HG02642 (cell line): ENCODE measurements at regions not wholly inside any gene's neighbourhood (a gene's known extent, or its start where the extent isn't known, plus 50 kb on each side); places are given as distances from the start of the nearest gene placed in this dataset.
"Not testable (repeated sequence)": the region's sequence is repeated elsewhere in the genome, so short reads cannot be mapped to it uniquely, and the experiment has no call there.

Experiments
- ATAC-seq: cut with Tn5 transposase; IDR thresholded peaks from one replicate; pipeline ENCODE4 v1.9.1; 2021; ENCODE audit warnings: mild to moderate bottlenecking; ENCODE audit not compliant: unreplicated experiment, poor library complexity

- not testable (repeated sequence) for ATAC-seq
These were observed 574.1 kb downstream of the HTR1A start for GRCh38 chr5:63388188-63388587.

GRCh38 chr5:63375851-63376250 lies 586.4 kb downstream of the HTR1A start:
- ATAC-seq: no peak

- ATAC-seq: no peak
These were observed 588.2 kb downstream of the HTR1A start for GRCh38 chr5:63374085-63374484.

- no peak for ATAC-seq
These were observed 611.1 kb downstream of the HTR1A start for GRCh38 chr5:63351164-63351563.

- ATAC-seq: no peak
These were observed 615.8 kb downstream of the HTR1A start for GRCh38 chr5:63346451-63346850.

- no peak for ATAC-seq
These were observed 620.8 kb downstream of the HTR1A start for GRCh38 chr5:63341442-63341841.

GRCh38 chr5:63323926-63324325 lies 638.3 kb downstream of the HTR1A start:
- ATAC-seq: no peak

GRCh38 chr5:63314551-63314950 lies 647.7 kb downstream of the HTR1A start:
- ATAC-seq: no peak

GRCh38 chr5:63310644-63311043 lies 651.6 kb downstream of the HTR1A start:
- no peak for ATAC-seq

- no peak for ATAC-seq
These were observed 655.3 kb downstream of the HTR1A start for GRCh38 chr5:63306909-63307308.

- no peak for ATAC-seq
These were observed 668.9 kb downstream of the HTR1A start for GRCh38 chr5:63293317-63293716.

- ATAC-seq: no peak
These were observed 675.5 kb downstream of the HTR1A start for GRCh38 chr5:63286724-63287123.

- ATAC-seq: no peak
These were observed 684.8 kb downstream of the LRRC70 start for GRCh38 chr5:63263411-63263810.

GRCh38 chr5:63262185-63262981 lies 683.8 kb downstream of the LRRC70 start:
- no peak for ATAC-seq

GRCh38 chr5:63261695-63262094 lies 683.1 kb downstream of the LRRC70 start:
- ATAC-seq: no peak

- ATAC-seq: no peak
These were observed 677.0 kb downstream of the LRRC70 start for GRCh38 chr5:63255594-63255993.

- ATAC-seq: no peak
These were observed 672.3 kb downstream of the LRRC70 start for GRCh38 chr5:63250939-63251338.

- no peak for ATAC-seq
These were observed 671.3 kb downstream of the LRRC70 start for GRCh38 chr5:63249960-63250359.

GRCh38 chr5:63247651-63248050 lies 669.0 kb downstream of the LRRC70 start:
- no peak for ATAC-seq

- ATAC-seq: no peak
These were observed 666.7 kb downstream of the LRRC70 start for GRCh38 chr5:63245271-63245670.

- ATAC-seq: no peak
These were observed 661.6 kb downstream of the LRRC70 start for GRCh38 chr5:63240063-63240755.

GRCh38 chr5:63233911-63234310 lies 655.3 kb downstream of the LRRC70 start:
- ATAC-seq: no peak
